Upper lobe of left lung (tissue), 4 donors: ENCODE measurements at regions not wholly inside any gene's neighbourhood (a gene's known extent, or its start where the extent isn't known, plus 50 kb on each side); places are given as distances from the start of the nearest gene placed in this dataset.

Source experiments
- CTCF ChIP-seq, 6 experiments: fragments of 450-650 bp in 4 of 6; fragments of 200-600 bp in 2 of 6; sonication (generic) in 2 of 6; IDR thresholded peaks; one replicate each; pipeline ENCODE4 v1.5.1; 2016 to 2019; ENCODE audit warnings: antibody characterized with exemption in 6 of 6
- EP300 ChIP-seq, 4 donors: sonication (generic); formaldehyde crosslinking; IDR thresholded peaks; one replicate each; pipeline ENCODE4 v1.5.1; 2017; ENCODE audit warnings: antibody characterized with exemption in 4 of 4, control low read depth in 2 of 4
- POLR2A ChIP-seq, 4 donors: fragments of 450-650 bp; IDR thresholded peaks; one replicate each; pipeline ENCODE4 v1.5.1; 2016 to 2017; ENCODE audit warnings: antibody characterized with exemption in 4 of 4, mild to moderate bottlenecking in 2 of 4
- POLR2AphosphoS5 ChIP-seq, 2 donors: sonication (generic); formaldehyde crosslinking; IDR thresholded peaks; one replicate each; pipeline ENCODE4 v1.5.1; 2017; ENCODE audit warnings: antibody characterized with exemption in 2 of 2

GRCh38 chr3:14344351-14344750 is 58.1 kb upstream of the SLC6A6 start:
- TF ChIP-seq POLR2A (IDR thresholded peaks at IDR 0.05): no peak
- no peak for TF ChIP-seq EP300 (IDR thresholded peaks at IDR 0.05)
- TF ChIP-seq CTCF (IDR thresholded peaks at IDR 0.05): no peak
- no peak for TF ChIP-seq POLR2AphosphoS5 (IDR thresholded peaks at IDR 0.05)
